ENCODE measurements at regions not wholly inside any gene's neighbourhood (a gene's known extent, or its start where the extent isn't known, plus 50 kb on each side); places are given as distances from the start of the nearest gene placed in this dataset.
A peak's percentile ranks its signal among the peaks of the same experiment; 100 is the strongest.
"Not testable (repeated sequence)": the region's sequence is repeated elsewhere in the genome, so short reads cannot be mapped to it uniquely, and the experiment has no call there.

GRCh38 chr14:94836849-94837248 is 66.9 kb upstream of the GSC start:
- DNase-seq (ENCODE audit: low read depth) = no peak

DNA sequence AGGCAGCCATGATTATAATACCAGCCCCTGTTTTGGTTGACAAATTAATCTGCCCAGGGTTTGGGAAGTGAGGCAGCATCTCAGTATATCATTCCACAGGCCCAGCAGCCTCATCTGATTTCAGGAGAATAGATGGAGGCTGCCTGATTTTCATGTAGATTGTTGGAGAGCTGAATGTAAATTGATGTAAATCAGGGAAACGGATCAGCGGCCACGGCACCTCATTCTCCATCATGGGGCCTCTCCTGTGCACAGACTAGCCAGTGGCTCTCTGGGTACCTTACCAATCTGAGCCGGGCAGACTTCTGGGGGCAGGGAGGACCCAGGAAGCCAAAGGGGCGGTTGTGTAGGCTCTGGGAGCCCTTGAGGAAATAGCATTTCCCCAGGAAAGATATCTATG is 63.7 kb upstream of the GSC start:
- DNase-seq (ENCODE audit: low read depth) = no peak

GRCh38 chr14:94831085-94831484 is 61.2 kb upstream of the GSC start:
- no peak for DNase-seq (ENCODE audit: low read depth)

- DNase-seq (ENCODE audit: low read depth) = no peak
Measured at GRCh38 chr14:94827711-94828447, 58.0 kb upstream of the GSC start.

DNA sequence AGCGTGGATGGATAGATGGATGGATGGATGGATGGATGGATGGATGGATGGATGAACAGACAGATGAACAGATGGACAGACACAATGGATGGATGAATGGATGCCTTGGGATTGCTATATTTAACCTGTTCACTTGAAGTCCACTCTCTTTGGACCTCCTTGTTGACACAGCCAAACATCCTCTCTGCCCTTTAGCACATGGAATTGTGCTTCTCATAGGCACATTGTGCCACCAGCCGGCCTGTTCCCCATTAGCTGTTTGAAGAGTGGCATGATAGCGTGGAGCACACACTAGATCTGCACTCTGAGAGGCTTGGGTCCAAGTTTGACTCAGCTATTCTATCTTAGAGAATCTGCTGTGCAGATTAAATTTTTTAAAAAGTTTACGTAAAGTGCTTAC is 56.9 kb upstream of the GSC start:
- DNase-seq (ENCODE audit: low read depth) = no peak

DNA sequence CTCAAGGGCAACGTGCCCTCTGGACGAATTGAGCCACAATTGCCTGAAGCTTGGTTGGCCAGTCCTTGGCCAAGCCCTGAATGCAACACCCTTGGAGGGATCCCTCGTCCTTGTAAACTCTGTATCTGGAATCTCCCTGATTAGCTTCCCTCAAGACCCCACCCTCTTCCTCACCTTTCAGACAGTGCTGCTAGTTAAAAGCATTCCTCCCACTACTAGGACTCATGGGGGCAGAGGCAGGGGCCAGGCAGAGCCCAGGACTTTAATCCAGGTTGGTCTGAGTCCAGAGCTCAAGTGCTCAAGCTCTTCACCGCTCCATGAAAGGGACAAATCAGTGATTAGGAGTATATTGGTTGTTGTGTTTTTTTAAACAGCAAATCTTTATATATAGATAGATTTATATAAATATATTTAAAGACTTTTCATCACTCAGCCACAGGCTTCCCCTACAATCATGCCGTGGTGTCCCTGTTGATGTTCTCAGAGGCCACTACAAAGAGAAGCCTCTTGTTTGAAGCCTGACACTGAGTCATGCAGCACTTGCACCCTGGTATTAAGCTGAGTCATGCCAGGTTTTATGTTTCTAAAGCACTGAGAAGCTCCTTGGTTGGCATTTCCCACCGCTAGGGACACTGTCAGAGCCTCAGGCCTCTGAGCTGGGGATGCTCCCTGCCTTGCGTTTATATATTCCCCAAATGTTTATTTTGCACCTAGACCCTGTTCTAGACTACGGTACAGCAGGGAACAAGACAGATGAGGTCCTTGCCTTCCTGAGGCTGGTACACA is 53.8 kb upstream of the GSC start:
- DNase-seq (ENCODE audit: low read depth) = peak; percentile 89

- DNase-seq (ENCODE audit: low read depth) = no peak
Measured at GRCh38 chr14:94821705-94822104, 51.8 kb upstream of the GSC start.

- DNase-seq (ENCODE audit: low read depth) = not testable (repeated sequence)
Measured at GRCh38 chr14:94820932-94821331, 51.0 kb upstream of the GSC start.
